HG02870 (cell line): ENCODE measurements at regions not wholly inside any gene's neighbourhood (a gene's known extent, or its start where the extent isn't known, plus 50 kb on each side); places are given as distances from the start of the nearest gene placed in this dataset.
"Not testable (repeated sequence)": the region's sequence is repeated elsewhere in the genome, so short reads cannot be mapped to it uniquely, and the experiment has no call there.

ENCODE experiments used
- ATAC-seq: cut with Tn5 transposase; IDR thresholded peaks from one replicate; pipeline ENCODE4 v1.9.1; 2021; ENCODE audit warnings: mild to moderate bottlenecking, moderate library complexity; ENCODE audit not compliant: unreplicated experiment

- no peak for ATAC-seq
Observed at GRCh38 chr10:81541517-81541916, 333.5 kb upstream of the NRG3 start.

GRCh38 chr10:81546243-81546642 is 328.8 kb upstream of the NRG3 start:
- no peak for ATAC-seq

- no peak for ATAC-seq
Observed at GRCh38 chr10:81548160-81548559, 326.8 kb upstream of the NRG3 start.

GRCh38 chr10:81564143-81564542 is 310.9 kb upstream of the NRG3 start:
- ATAC-seq, result no peak

GRCh38 chr10:81569488-81569887 is 305.5 kb upstream of the NRG3 start:
- no peak for ATAC-seq

- ATAC-seq, result no peak
Observed at GRCh38 chr10:81570349-81570748, 304.6 kb upstream of the NRG3 start.

- ATAC-seq, result no peak
Observed at GRCh38 chr10:81570878-81571794, 303.9 kb upstream of the NRG3 start.

GRCh38 chr10:81575036-81575435 is 300.0 kb upstream of the NRG3 start:
- ATAC-seq, result no peak

GRCh38 chr10:81576336-81576735 is 298.7 kb upstream of the NRG3 start:
- ATAC-seq, result no peak

- ATAC-seq, result no peak
Observed at GRCh38 chr10:81594991-81595390, 280.0 kb upstream of the NRG3 start.

- ATAC-seq, result no peak
Observed at GRCh38 chr10:81600185-81600584, 274.8 kb upstream of the NRG3 start.

- no peak for ATAC-seq
Observed at GRCh38 chr10:81603106-81603620, 271.8 kb upstream of the NRG3 start.

- ATAC-seq, result not testable (repeated sequence)
Observed at GRCh38 chr10:81644485-81644884, 230.5 kb upstream of the NRG3 start.

GRCh38 chr10:81655986-81656385 is 219.0 kb upstream of the NRG3 start:
- no peak for ATAC-seq

- no peak for ATAC-seq
Observed at GRCh38 chr10:81662837-81663236, 212.2 kb upstream of the NRG3 start.

GRCh38 chr10:81664800-81665199 is 210.2 kb upstream of the NRG3 start:
- not testable (repeated sequence) for ATAC-seq

- no peak for ATAC-seq
Observed at GRCh38 chr10:81674941-81675340, 200.1 kb upstream of the NRG3 start.

- no peak for ATAC-seq
Observed at GRCh38 chr10:81679291-81679690, 195.7 kb upstream of the NRG3 start.

- ATAC-seq, result no peak
Observed at GRCh38 chr10:81680359-81680758, 194.6 kb upstream of the NRG3 start.

- no peak for ATAC-seq
Observed at GRCh38 chr10:81688459-81688858, 186.5 kb upstream of the NRG3 start.

GRCh38 chr10:81696609-81697388 is 178.2 kb upstream of the NRG3 start:
- ATAC-seq, result no peak

- ATAC-seq, result no peak
Observed at GRCh38 chr10:81704596-81704995, 170.4 kb upstream of the NRG3 start.
